HUES48 (cell line): ENCODE measurements at regions not wholly inside any gene's neighbourhood (a gene's known extent, or its start where the extent isn't known, plus 50 kb on each side); places are given as distances from the start of the nearest gene placed in this dataset.
"Not testable (repeated sequence)": the region's sequence is repeated elsewhere in the genome, so short reads cannot be mapped to it uniquely, and the experiment has no call there.

ENCODE experiments used
- H3K27ac ChIP-seq: one replicate; pipeline ENCODE4 v1.7.0; 2013; ENCODE audit warnings: low read depth, low read length, inconsistent platforms
- H3K27me3 ChIP-seq: 2 replicates; pipeline ENCODE4 v1.6.1; 2013; ENCODE audit warnings: mild to moderate bottlenecking, low read length; ENCODE audit not compliant: control insufficient read depth, insufficient read depth
- H3K36me3 ChIP-seq: 2 replicates; pipeline ENCODE4 v1.6.1; 2013; ENCODE audit warnings: low read length; ENCODE audit not compliant: control insufficient read depth, insufficient read depth
- H3K4me1 ChIP-seq: 2 replicates; pipeline ENCODE4 v1.6.1; 2013; ENCODE audit warnings: mild to moderate bottlenecking, low read length; ENCODE audit not compliant: control insufficient read depth, insufficient read depth
- H3K4me3 ChIP-seq: 2 replicates; pipeline ENCODE4 v1.5.1; 2013; ENCODE audit warnings: mild to moderate bottlenecking, low read depth, low read length
- H3K9ac ChIP-seq: 2 replicates; pipeline ENCODE4 v1.6.1; 2013; ENCODE audit warnings: mild to moderate bottlenecking, low read depth, low read length, moderate library complexity
- H3K9me3 ChIP-seq: 2 replicates; pipeline ENCODE4 v1.6.1; 2013; ENCODE audit warnings: low read length; ENCODE audit not compliant: control insufficient read depth, insufficient read depth

GRCh38 chr2:226114436-226114835 is 685.2 kb downstream of the IRS1 start:
- no peak overlapping the region for H3K27ac ChIP-seq
- no peaks in the 10 kb centered on the region for H3K9me3 ChIP-seq
- H3K9ac ChIP-seq: no peak overlapping the region
- peaks cover 43% of the 10 kb centered on the region for H3K4me1 ChIP-seq
- no peaks in the 10 kb centered on the region for H3K36me3 ChIP-seq
- H3K27me3 ChIP-seq: no peaks in the 10 kb centered on the region
- no peak overlapping the region for H3K4me3 ChIP-seq

- H3K9me3 ChIP-seq: no peaks in the 10 kb centered on the region; the same call in 1 of the 2 replicates
- no peak overlapping the region for H3K9ac ChIP-seq
- no peaks in the 10 kb centered on the region for H3K36me3 ChIP-seq
- no peak overlapping the region for H3K27ac ChIP-seq
- H3K27me3 ChIP-seq: no peaks in the 10 kb centered on the region
- no peak overlapping the region for H3K4me3 ChIP-seq
- no peaks in the 10 kb centered on the region for H3K4me1 ChIP-seq
Measured at GRCh38 chr2:226098861-226099745, 699.6 kb downstream of the NYAP2 start.

DNA sequence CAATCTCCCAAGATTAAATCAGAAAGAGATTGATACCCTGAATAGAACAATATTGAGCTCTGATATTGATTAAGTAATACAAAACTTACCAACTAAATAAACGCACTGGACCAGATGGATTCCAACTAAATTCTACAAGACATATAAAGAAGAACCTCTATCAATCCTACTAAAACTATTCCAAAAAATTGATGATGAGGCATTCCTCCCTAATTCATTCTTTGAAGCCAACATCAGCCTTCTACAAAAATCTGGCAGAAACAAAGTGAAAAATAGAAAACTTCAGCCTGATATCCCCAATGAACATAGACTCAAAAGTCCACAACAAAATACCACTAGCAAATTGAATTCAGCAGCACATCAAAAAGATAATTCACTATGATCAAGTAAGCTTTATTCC is 695.5 kb downstream of the NYAP2 start:
- no peaks in the 10 kb centered on the region for H3K27me3 ChIP-seq
- H3K9ac ChIP-seq: no peak overlapping the region
- H3K9me3 ChIP-seq: no peaks in the 10 kb centered on the region
- H3K27ac ChIP-seq: no peak overlapping the region
- no peaks in the 10 kb centered on the region for H3K4me1 ChIP-seq
- H3K4me3 ChIP-seq: no peak overlapping the region
- no peaks in the 10 kb centered on the region for H3K36me3 ChIP-seq

DNA sequence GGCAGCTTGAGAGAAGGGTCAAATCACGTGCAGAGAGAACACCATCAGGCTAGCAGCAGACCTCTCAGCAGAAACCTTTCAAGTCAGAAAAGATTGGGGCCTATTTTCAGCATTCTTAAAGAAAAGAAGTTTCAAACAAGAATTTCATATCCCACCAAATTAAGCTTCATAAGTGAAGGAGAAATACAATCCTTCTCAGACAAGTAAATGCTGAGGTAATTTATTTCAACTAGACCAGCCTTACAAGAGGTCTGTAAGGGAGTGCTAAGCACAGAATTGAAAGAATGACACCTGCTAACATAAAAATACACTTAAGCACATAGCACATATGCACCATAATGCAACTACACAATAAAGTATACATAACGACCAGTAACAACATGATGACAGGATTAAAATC is 693.9 kb downstream of the NYAP2 start:
- Histone ChIP-seq H3K27ac (no peak overlapping the region), H3K4me3 (no peak overlapping the region), H3K9ac (no peak overlapping the region), H3K4me1 (no peaks in the 10 kb centered on the region), H3K27me3 (no peaks in the 10 kb centered on the region), H3K9me3 (no peaks in the 10 kb centered on the region), H3K36me3 (no peaks in the 10 kb centered on the region)

GRCh38 chr2:226088366-226088674 is 688.8 kb downstream of the NYAP2 start:
- H3K9me3 ChIP-seq: peaks cover 14% of the 10 kb centered on the region; the same call in 1 of the 2 replicates
- no peak overlapping the region for H3K9ac ChIP-seq
- no peak overlapping the region for H3K4me3 ChIP-seq
- no peak overlapping the region for H3K27ac ChIP-seq
- H3K36me3 ChIP-seq: no peaks in the 10 kb centered on the region
- no peaks in the 10 kb centered on the region for H3K4me1 ChIP-seq
- H3K27me3 ChIP-seq: no peaks in the 10 kb centered on the region

DNA sequence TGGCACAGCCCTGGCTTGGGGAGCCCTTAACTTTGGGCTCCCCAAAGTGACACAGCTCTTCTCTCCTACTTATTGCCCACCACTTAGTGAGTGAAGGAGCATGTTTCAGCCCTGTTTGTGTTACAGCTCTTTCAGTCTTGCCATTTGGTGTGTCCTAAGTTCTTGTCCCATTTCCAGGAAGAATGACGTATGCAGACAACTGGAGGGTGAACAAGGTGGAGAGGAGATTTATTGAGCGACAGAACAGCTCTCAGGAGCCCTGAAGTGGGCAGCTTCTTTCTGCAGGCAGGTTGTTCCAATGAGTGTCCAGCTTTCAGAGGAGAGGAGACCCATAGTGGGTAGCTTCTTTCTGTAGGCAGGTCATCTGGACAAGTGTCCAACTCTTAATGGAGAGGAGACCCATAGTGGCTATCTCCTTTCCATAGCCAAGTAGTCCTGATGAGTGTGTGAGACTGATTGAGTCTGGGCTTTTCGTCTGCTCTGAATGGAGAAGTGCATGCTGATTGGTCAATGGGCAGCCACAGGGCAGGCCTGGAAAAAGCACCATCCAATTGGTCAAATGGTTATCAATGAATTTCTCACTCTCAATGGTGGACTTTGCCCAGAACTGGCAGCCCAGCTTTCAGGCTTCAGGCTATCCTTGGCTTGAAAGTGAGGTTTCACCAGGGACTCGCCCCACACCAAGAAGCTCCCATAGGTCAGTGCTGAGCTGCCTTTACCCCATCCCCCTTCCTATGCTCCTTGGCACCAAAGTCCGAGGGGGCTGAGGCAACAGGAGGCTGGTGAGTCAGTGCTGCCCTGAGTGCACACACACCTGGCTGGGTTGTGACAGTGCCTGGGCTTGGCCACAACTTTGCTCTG is 688.2 kb downstream of the NYAP2 start:
- H3K4me1 ChIP-seq: no peaks in the 10 kb centered on the region
- no peak overlapping the region for H3K27ac ChIP-seq
- no peaks in the 10 kb centered on the region for H3K27me3 ChIP-seq
- H3K4me3 ChIP-seq: no peak overlapping the region
- H3K9ac ChIP-seq: no peak overlapping the region
- no peaks in the 10 kb centered on the region for H3K36me3 ChIP-seq
- H3K9me3 ChIP-seq: peaks cover 14% of the 10 kb centered on the region; the same call in 1 of the 2 replicates

- Histone ChIP-seq H3K27ac (no peak overlapping the region), H3K9ac (no peak overlapping the region), H3K36me3 (no peaks in the 10 kb centered on the region), H3K4me1 (no peaks in the 10 kb centered on the region), H3K9me3 (peaks cover 14% of the 10 kb centered on the region; the same call in 1 of the 2 replicates), H3K27me3 (no peaks in the 10 kb centered on the region), H3K4me3 (no peak overlapping the region)
Measured at GRCh38 chr2:226087051-226087450, 687.5 kb downstream of the NYAP2 start.

DNA sequence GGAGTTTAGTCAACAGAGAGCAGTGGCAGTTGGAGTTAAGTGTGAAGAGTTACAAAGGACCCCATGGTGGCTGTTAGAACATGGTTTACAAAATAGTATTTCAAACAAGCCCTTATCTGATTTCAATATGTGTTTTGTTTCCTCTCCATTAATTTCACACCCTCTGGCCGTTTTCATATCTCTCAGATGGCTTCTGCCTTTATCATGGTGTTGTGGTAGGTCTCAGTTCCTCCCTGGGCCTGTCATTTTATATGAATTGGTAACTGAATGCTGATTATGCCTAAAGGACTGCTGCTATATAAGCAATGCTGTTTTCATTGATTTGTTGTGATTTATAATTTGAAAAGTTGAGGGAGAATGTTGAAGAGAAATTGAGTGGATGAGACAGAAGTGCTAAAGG is 686.7 kb downstream of the NYAP2 start:
- Histone ChIP-seq H3K4me1 (no peaks in the 10 kb centered on the region), H3K27me3 (no peaks in the 10 kb centered on the region), H3K9ac (no peak overlapping the region), H3K4me3 (no peak overlapping the region), H3K36me3 (no peaks in the 10 kb centered on the region), H3K9me3 (peaks cover 14% of the 10 kb centered on the region; the same call in 1 of the 2 replicates), H3K27ac (no peak overlapping the region)

- H3K36me3 ChIP-seq, H3K4me3 ChIP-seq, H3K27ac ChIP-seq, H3K9ac ChIP-seq, H3K27me3 ChIP-seq, H3K4me1 ChIP-seq: not testable (repeated sequence)
- H3K9me3 ChIP-seq: peaks cover 14% of the 10 kb centered on the region; the same call in 1 of the 2 replicates
Measured at GRCh38 chr2:226085425-226085824, 685.9 kb downstream of the NYAP2 start.

- Histone ChIP-seq H3K9me3 (peaks cover 11% of the 10 kb centered on the region; the same call in 1 of the 2 replicates), H3K27ac (no peak overlapping the region), H3K36me3 (no peaks in the 10 kb centered on the region), H3K4me1 (no peaks in the 10 kb centered on the region), H3K4me3 (no peak overlapping the region), H3K9ac (no peak overlapping the region), H3K27me3 (no peaks in the 10 kb centered on the region)
Measured at GRCh38 chr2:226080334-226080733, 680.8 kb downstream of the NYAP2 start.

- H3K27ac ChIP-seq: no peak overlapping the region
- no peak overlapping the region for H3K9ac ChIP-seq
- H3K36me3 ChIP-seq: no peaks in the 10 kb centered on the region
- no peaks in the 10 kb centered on the region for H3K27me3 ChIP-seq
- H3K4me3 ChIP-seq: no peak overlapping the region
- H3K9me3 ChIP-seq: peaks cover 5% of the 10 kb centered on the region; the same call in 1 of the 2 replicates
- no peaks in the 10 kb centered on the region for H3K4me1 ChIP-seq
Measured at GRCh38 chr2:226079671-226080181, 680.2 kb downstream of the NYAP2 start.
